HL-60 (cell line): ENCODE measurements at regions not wholly inside any gene's neighbourhood (a gene's known extent, or its start where the extent isn't known, plus 50 kb on each side); places are given as distances from the start of the nearest gene placed in this dataset.

Source experiments
- CTCF ChIP-seq: IDR thresholded peaks from one replicate; pipeline ENCODE4 v1.5.1; 2011; ENCODE audit warnings: low read length, control low read depth, inconsistent platforms; ENCODE audit not compliant: insufficient read depth
- REST ChIP-seq: IDR thresholded peaks from 2 replicates; pipeline ENCODE4 v1.6.1; 2012; ENCODE audit warnings: low read depth; ENCODE audit not compliant: insufficient replicate concordance

- TF ChIP-seq CTCF (no peak), REST (no peak)
These were observed 1337.4 kb downstream of the FSCB start for GRCh38 chr14:43169722-43170121.
